CD8-positive, alpha-beta memory T cell (primary cell): ENCODE measurements at regions not wholly inside any gene's neighbourhood (a gene's known extent, or its start where the extent isn't known, plus 50 kb on each side); places are given as distances from the start of the nearest gene placed in this dataset.

Experiments
- CTCF ChIA-PET: fragments of 350-600 bp; sonication (Branson Sonifier 250); formaldehyde crosslinking; loops from one replicate; lab custom pipeline; 2021; ENCODE audit warnings: antibody characterized with exemption; lab: Charles Lee
- POLR2A ChIA-PET: fragments of 350-600 bp; sonication (Branson Sonifier 250); formaldehyde crosslinking; loops from one replicate; lab custom pipeline; 2021; ENCODE audit warnings: antibody characterized with exemption; lab: Charles Lee
- DNase-seq, 5 donors: peaks; one replicate each; pipeline versions ENCODE4 v3.0.0 to v3.0.0-alpha.2; 2020 to 2022; ENCODE audit warnings: mixed read lengths in 1 of 5
- H3K27ac ChIP-seq: one replicate; pipeline ENCODE4 v1.7.0; 2013; ENCODE audit warnings: low read depth, mild to moderate bottlenecking, low read length, moderate library complexity
- H3K27me3 ChIP-seq: 2 replicates; pipeline ENCODE4 v1.7.0; 2013; ENCODE audit warnings: low read length, mild to moderate bottlenecking; ENCODE audit not compliant: insufficient read depth, poor library complexity, severe bottlenecking
- H3K36me3 ChIP-seq: 2 replicates; pipeline ENCODE4 v1.7.0; 2013; ENCODE audit warnings: mild to moderate bottlenecking, low read length, moderate library complexity; ENCODE audit not compliant: insufficient read depth
- H3K4me1 ChIP-seq: 2 replicates; pipeline ENCODE4 v1.7.0; 2013; ENCODE audit warnings: mild to moderate bottlenecking, low read length, moderate library complexity; ENCODE audit not compliant: insufficient read depth
- H3K4me3 ChIP-seq: 2 replicates; pipeline ENCODE4 v1.7.0; 2013; ENCODE audit warnings: mild to moderate bottlenecking, low read length
- H3K9me3 ChIP-seq: 2 replicates; pipeline ENCODE4 v1.7.0; 2013; ENCODE audit warnings: mild to moderate bottlenecking, low read length
- H3K27ac Mint-ChIP-seq, 8 donors: one replicate each; pipeline ENCODE4 v1.8.0; 2020 to 2021; ENCODE audit warnings: mixed read lengths in 8 of 8, mild to moderate bottlenecking in 6 of 8, inconsistent platforms in 3 of 8, moderate library complexity in 3 of 8
- H3K27me3 Mint-ChIP-seq, 2 donors: one replicate each; pipeline ENCODE4 v1.8.0; 2020 to 2021; ENCODE audit warnings: mixed read lengths in 2 of 2, mild to moderate bottlenecking in 1 of 2, moderate library complexity in 1 of 2
- H3K36me3 Mint-ChIP-seq, 3 donors: one replicate each; pipeline ENCODE4 v1.8.0; 2020 to 2021; ENCODE audit warnings: mixed read lengths in 3 of 3, inconsistent platforms in 1 of 3, mild to moderate bottlenecking in 1 of 3
- H3K4me1 Mint-ChIP-seq, 3 donors: one replicate each; pipeline ENCODE4 v1.8.0; 2020 to 2021; ENCODE audit warnings: mixed read lengths in 3 of 3, inconsistent platforms in 1 of 3, mild to moderate bottlenecking in 1 of 3
- H3K4me3 Mint-ChIP-seq, 7 donors: one replicate each; pipeline ENCODE4 v1.8.0; 2020 to 2021; ENCODE audit warnings: mixed read lengths in 7 of 7, mild to moderate bottlenecking in 6 of 7, moderate library complexity in 4 of 7, inconsistent platforms in 2 of 7
- H3K9me3 Mint-ChIP-seq, 5 donors: one replicate each; pipeline ENCODE4 v1.8.0; 2020 to 2022; ENCODE audit warnings: mixed read lengths in 5 of 5, mild to moderate bottlenecking in 3 of 5, moderate library complexity in 2 of 5, inconsistent platforms in 1 of 5

- no peaks in the 10 kb centered on the region for H3K9me3 ChIP-seq
- no peak for DNase-seq
- Mint-ChIP-seq H3K4me1 (peaks cover 4 to 6% (median 5%) of the 10 kb centered on the region in 3 donors), H3K27ac (no peak overlapping the region), H3K27me3 (peaks cover 0 to 4% of the 10 kb centered on the region in 2 donors), H3K36me3 (no peaks in the 10 kb centered on the region), H3K9me3 (no peaks in the 10 kb centered on the region), H3K4me3 (no peak overlapping the region)
- H3K4me1 ChIP-seq: no peaks in the 10 kb centered on the region
- no peak overlapping the region for H3K27ac ChIP-seq
- H3K4me3 ChIP-seq: no peak overlapping the region
- no peaks in the 10 kb centered on the region for H3K27me3 ChIP-seq
- ChIA-PET POLR2A (no interaction called here), CTCF (no interaction called here)
- H3K36me3 ChIP-seq: no peaks in the 10 kb centered on the region
These were observed 204.2 kb downstream of the USP12 start for GRCh38 chr13:26967119-26968038.

GRCh38 chr13:26966701-26967080, 204.9 kb downstream of the USP12 start:
- no peak overlapping the region for H3K27ac ChIP-seq
- Mint-ChIP-seq H3K9me3 (no peaks in the 10 kb centered on the region), H3K36me3 (no peaks in the 10 kb centered on the region), H3K4me1 (no peaks in the 10 kb centered on the region), H3K4me3 (no peak overlapping the region), H3K27me3 (peaks cover 0 to 4% of the 10 kb centered on the region in 2 donors), H3K27ac (no peak overlapping the region)
- no peak overlapping the region for H3K4me3 ChIP-seq
- no peaks in the 10 kb centered on the region for H3K4me1 ChIP-seq
- DNase-seq: no peak
- H3K9me3 ChIP-seq: no peaks in the 10 kb centered on the region
- no peaks in the 10 kb centered on the region for H3K36me3 ChIP-seq
- POLR2A ChIA-PET: no interaction called here
- H3K27me3 ChIP-seq: no peaks in the 10 kb centered on the region
- CTCF ChIA-PET: no interaction called here

- Histone ChIP-seq H3K27me3 (no peaks in the 10 kb centered on the region), H3K36me3 (no peaks in the 10 kb centered on the region), H3K4me1 (no peaks in the 10 kb centered on the region), H3K9me3 (no peaks in the 10 kb centered on the region), H3K4me3 (no peak overlapping the region), H3K27ac (no peak overlapping the region)
- DNase-seq: no peak
- Mint-ChIP-seq H3K4me3 (no peak overlapping the region), H3K36me3 (no peaks in the 10 kb centered on the region), H3K27ac (no peak overlapping the region), H3K9me3 (no peaks in the 10 kb centered on the region), H3K4me1 (no peaks in the 10 kb centered on the region), H3K27me3 (peaks cover 0 to 4% of the 10 kb centered on the region in 2 donors)
- POLR2A ChIA-PET: no interaction called here
- CTCF ChIA-PET: no interaction called here
These were observed 205.5 kb downstream of the USP12 start for GRCh38 chr13:26965952-26966700.

- Mint-ChIP-seq H3K27me3 (peaks cover 7 to 9% of the 10 kb centered on the region in 2 donors), H3K36me3 (no peaks in the 10 kb centered on the region), H3K4me3 (no peak overlapping the region), H3K9me3 (no peaks in the 10 kb centered on the region), H3K4me1 (no peaks in the 10 kb centered on the region), H3K27ac (no peak overlapping the region)
- Histone ChIP-seq H3K4me1 (no peaks in the 10 kb centered on the region), H3K9me3 (no peaks in the 10 kb centered on the region), H3K27me3 (no peaks in the 10 kb centered on the region), H3K27ac (no peak overlapping the region), H3K4me3 (no peak overlapping the region), H3K36me3 (no peaks in the 10 kb centered on the region)
- no peak for DNase-seq
- CTCF ChIA-PET: interaction anchor here (0.7 kb wide), 2 partner anchors 8 to 259 kb away, joined by 3 read pairs; no protein-coding TSS in a partner anchor
- POLR2A ChIA-PET: no interaction called here
These were observed 204.0 kb upstream of the GPR12 start for GRCh38 chr13:26964278-26965250.

GRCh38 chr13:26962671-26963070, 202.1 kb upstream of the GPR12 start:
- H3K9me3 Mint-ChIP-seq: no peaks in the 10 kb centered on the region
- Histone ChIP-seq H3K4me3 (no peak overlapping the region), H3K9me3 (no peaks in the 10 kb centered on the region), H3K27ac (no peak overlapping the region), H3K27me3 (no peaks in the 10 kb centered on the region), H3K36me3 (no peaks in the 10 kb centered on the region), H3K4me1 (no peaks in the 10 kb centered on the region)
- no peak overlapping the region for H3K27ac Mint-ChIP-seq
- peaks cover 6 to 13% of the 10 kb centered on the region in 2 donors for H3K27me3 Mint-ChIP-seq
- no peaks in the 10 kb centered on the region for H3K36me3 Mint-ChIP-seq
- no peaks in the 10 kb centered on the region for H3K4me1 Mint-ChIP-seq
- no peak overlapping the region for H3K4me3 Mint-ChIP-seq
- DNase-seq: no peak
- POLR2A ChIA-PET: no interaction called here
- CTCF ChIA-PET: no interaction called here

GRCh38 chr13:26961890-26962615, 201.5 kb upstream of the GPR12 start:
- no peaks in the 10 kb centered on the region for H3K36me3 ChIP-seq
- ChIA-PET CTCF (no interaction called here), POLR2A (no interaction called here)
- H3K27me3 ChIP-seq: no peaks in the 10 kb centered on the region
- no peaks in the 10 kb centered on the region for H3K4me1 Mint-ChIP-seq
- H3K4me3 ChIP-seq: no peak overlapping the region
- no peaks in the 10 kb centered on the region for H3K36me3 Mint-ChIP-seq
- H3K27me3 Mint-ChIP-seq: peaks cover 10 to 17% of the 10 kb centered on the region in 2 donors
- H3K27ac Mint-ChIP-seq: no peak overlapping the region
- no peak overlapping the region for H3K4me3 Mint-ChIP-seq
- no peaks in the 10 kb centered on the region for H3K4me1 ChIP-seq
- no peaks in the 10 kb centered on the region for H3K9me3 Mint-ChIP-seq
- no peak for DNase-seq
- H3K9me3 ChIP-seq: no peaks in the 10 kb centered on the region
- H3K27ac ChIP-seq: no peak overlapping the region

- H3K27ac ChIP-seq: no peak overlapping the region
- H3K27me3 ChIP-seq: no peaks in the 10 kb centered on the region
- CTCF ChIA-PET: no interaction called here
- POLR2A ChIA-PET: no interaction called here
- H3K4me1 ChIP-seq: no peaks in the 10 kb centered on the region
- no peaks in the 10 kb centered on the region for H3K36me3 ChIP-seq
- Mint-ChIP-seq H3K36me3 (no peaks in the 10 kb centered on the region), H3K4me1 (no peaks in the 10 kb centered on the region), H3K4me3 (no peak overlapping the region), H3K27ac (no peak overlapping the region), H3K27me3 (peaks cover 9 to 30% of the 10 kb centered on the region in 2 donors), H3K9me3 (no peaks in the 10 kb centered on the region)
- H3K9me3 ChIP-seq: no peaks in the 10 kb centered on the region
- no peak overlapping the region for H3K4me3 ChIP-seq
- no peak for DNase-seq
These were observed 196.6 kb upstream of the GPR12 start for GRCh38 chr13:26957182-26957581.
